Nephron (organoid): ENCODE measurements at regions not wholly inside any gene's neighbourhood (a gene's known extent, or its start where the extent isn't known, plus 50 kb on each side); places are given as distances from the start of the nearest gene placed in this dataset.

ENCODE experiments used
- H3K27ac Mint-ChIP-seq, 3 experiments: 2 replicates each; pipeline ENCODE4 v1.8.0; 2020; ENCODE audit warnings: mixed read lengths in 3 of 3, mild to moderate bottlenecking in 2 of 3, moderate library complexity in 1 of 3
- H3K27me3 Mint-ChIP-seq: 2 replicates; pipeline ENCODE4 v1.8.0; 2021; ENCODE audit warnings: low read depth, mild to moderate bottlenecking, moderate library complexity, mixed read lengths
- H3K36me3 Mint-ChIP-seq: 2 replicates; pipeline ENCODE4 v1.8.0; 2020; ENCODE audit warnings: low read depth, mixed read lengths
- H3K4me1 Mint-ChIP-seq: 2 replicates; pipeline ENCODE4 v1.8.0; 2020; ENCODE audit warnings: mixed read lengths
- H3K4me3 Mint-ChIP-seq, 3 experiments: 2 replicates each; pipeline ENCODE4 v1.8.0; 2020; ENCODE audit warnings: mild to moderate bottlenecking in 3 of 3, mixed read lengths in 3 of 3, moderate library complexity in 2 of 3
- H3K9me3 Mint-ChIP-seq: 2 replicates; pipeline ENCODE4 v1.8.0; 2020; ENCODE audit warnings: mixed read lengths
- CTCF ChIP-seq, 3 experiments: fragments of 200-600 bp; sonication (generic); IDR thresholded peaks; one replicate each; pipeline ENCODE4 v1.5.0; 2021; ENCODE audit warnings: antibody characterized with exemption in 3 of 3; ENCODE audit not compliant: unreplicated experiment in 3 of 3

- peaks cover 14% of the 10 kb centered on the region for H3K4me1 Mint-ChIP-seq
- peaks cover 6% of the 10 kb centered on the region for H3K27me3 Mint-ChIP-seq
- no peak for TF ChIP-seq CTCF (IDR thresholded peaks at IDR 0.05; ENCODE audit: unreplicated experiment in 3 of 3)
- no peak overlapping the region for H3K27ac Mint-ChIP-seq
- H3K36me3 Mint-ChIP-seq = no peaks in the 10 kb centered on the region
- no peak overlapping the region for H3K4me3 Mint-ChIP-seq
- peaks cover 2% of the 10 kb centered on the region for H3K9me3 Mint-ChIP-seq
Measured at GRCh38 chr9:78972303-78972999, 599.3 kb upstream of the TLE4 start.

- Mint-ChIP-seq H3K27ac (no peak overlapping the region), H3K27me3 (peaks cover 6% of the 10 kb centered on the region), H3K4me3 (no peak overlapping the region), H3K4me1 (peaks cover 14% of the 10 kb centered on the region), H3K9me3 (no peaks in the 10 kb centered on the region), H3K36me3 (no peaks in the 10 kb centered on the region)
- no peak for TF ChIP-seq CTCF (IDR thresholded peaks at IDR 0.05; ENCODE audit: unreplicated experiment in 3 of 3)
Measured at GRCh38 chr9:78973907-78974306, 597.9 kb upstream of the TLE4 start.

- Mint-ChIP-seq H3K36me3 (no peaks in the 10 kb centered on the region), H3K27ac (no peak overlapping the region), H3K4me3 (no peak overlapping the region), H3K27me3 (peaks cover 3% of the 10 kb centered on the region), H3K9me3 (no peaks in the 10 kb centered on the region), H3K4me1 (no peaks in the 10 kb centered on the region)
- TF ChIP-seq CTCF (IDR thresholded peaks at IDR 0.05; ENCODE audit: unreplicated experiment in 3 of 3) = no peak
Measured at GRCh38 chr9:78982849-78983248, 588.9 kb upstream of the TLE4 start.

- H3K36me3 Mint-ChIP-seq = no peaks in the 10 kb centered on the region
- H3K4me1 Mint-ChIP-seq = no peaks in the 10 kb centered on the region
- H3K27ac Mint-ChIP-seq = no peak overlapping the region
Measured at GRCh38 chr9:78985084-78985738, 586.6 kb upstream of the TLE4 start.

GRCh38 chr9:78986446-78986845 lies 585.3 kb upstream of the TLE4 start:
- peaks cover 3% of the 10 kb centered on the region for H3K27me3 Mint-ChIP-seq
- H3K4me1 Mint-ChIP-seq = no peaks in the 10 kb centered on the region
- no peak overlapping the region for H3K27ac Mint-ChIP-seq
- no peaks in the 10 kb centered on the region for H3K9me3 Mint-ChIP-seq
- no peak for TF ChIP-seq CTCF (IDR thresholded peaks at IDR 0.05; ENCODE audit: unreplicated experiment in 3 of 3)
- H3K4me3 Mint-ChIP-seq = no peak overlapping the region
- no peaks in the 10 kb centered on the region for H3K36me3 Mint-ChIP-seq

More at GRCh38 chr9:78985084-78985738, 586.6 kb upstream of the TLE4 start:
- H3K4me3 Mint-ChIP-seq = no peak overlapping the region
- no peaks in the 10 kb centered on the region for H3K9me3 Mint-ChIP-seq
- no peak for TF ChIP-seq CTCF (IDR thresholded peaks at IDR 0.05; ENCODE audit: unreplicated experiment in 3 of 3)
- peaks cover 3% of the 10 kb centered on the region for H3K27me3 Mint-ChIP-seq
